HG02759 (cell line): ENCODE measurements at regions not wholly inside any gene's neighbourhood (a gene's known extent, or its start where the extent isn't known, plus 50 kb on each side); places are given as distances from the start of the nearest gene placed in this dataset.
"Not testable (repeated sequence)": the region's sequence is repeated elsewhere in the genome, so short reads cannot be mapped to it uniquely, and the experiment has no call there.

Source experiments
- ATAC-seq: cut with Tn5 transposase; IDR thresholded peaks from one replicate; pipeline ENCODE4 v1.9.1; 2021; ENCODE audit warnings: mild to moderate bottlenecking, moderate library complexity; ENCODE audit not compliant: unreplicated experiment

- not testable (repeated sequence) for ATAC-seq
These were observed 113.7 kb downstream of the PPIAL4A start for GRCh38 chr1:121003230-121003629.

- ATAC-seq, result not testable (repeated sequence)
These were observed 117.3 kb downstream of the PPIAL4A start for GRCh38 chr1:121006826-121007225.

- ATAC-seq, result not testable (repeated sequence)
These were observed 118.2 kb downstream of the PPIAL4A start for GRCh38 chr1:121007755-121008154.

DNA sequence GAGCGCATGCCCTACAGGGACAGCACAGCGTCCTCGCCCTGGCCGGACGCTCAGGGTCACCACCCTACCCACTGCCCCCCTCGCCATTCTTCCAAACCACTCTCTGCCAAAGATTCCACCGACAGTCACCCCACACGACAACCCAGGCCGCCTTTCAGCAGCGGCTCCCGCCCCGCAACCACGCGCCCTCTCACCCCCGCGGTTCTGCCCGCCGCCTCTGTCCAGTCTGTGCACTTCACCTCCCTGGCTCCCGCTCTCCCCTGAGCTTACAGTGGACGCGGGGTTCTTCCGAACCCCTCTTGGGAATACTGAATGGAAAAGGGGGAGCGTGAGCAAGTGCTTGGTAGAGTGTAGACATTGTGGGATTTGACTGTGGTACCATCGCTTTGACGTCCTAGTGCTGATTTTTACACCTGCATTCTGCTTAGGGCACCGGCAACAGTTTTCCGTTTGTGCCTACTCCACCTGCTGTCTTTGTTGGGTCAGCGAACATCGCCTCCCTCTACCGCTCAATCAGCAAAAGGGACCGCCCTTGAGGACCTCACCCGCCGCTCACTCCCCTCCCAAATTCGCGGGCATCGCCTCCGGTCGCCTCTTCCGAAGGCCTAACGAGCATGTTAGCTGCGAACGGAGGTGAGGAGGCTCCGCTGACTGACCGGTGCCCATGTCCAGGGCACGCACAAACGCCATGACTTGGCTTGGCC is 119.1 kb downstream of the PPIAL4A start:
- not testable (repeated sequence) for ATAC-seq

GRCh38 chr1:121009216-121010057 is 119.9 kb downstream of the PPIAL4A start:
- ATAC-seq, result peak; percentile 40

- ATAC-seq, result not testable (repeated sequence)
These were observed 120.6 kb downstream of the PPIAL4A start for GRCh38 chr1:121010141-121010540.

GRCh38 chr1:121013181-121013580 is 123.6 kb downstream of the PPIAL4A start:
- not testable (repeated sequence) for ATAC-seq

DNA sequence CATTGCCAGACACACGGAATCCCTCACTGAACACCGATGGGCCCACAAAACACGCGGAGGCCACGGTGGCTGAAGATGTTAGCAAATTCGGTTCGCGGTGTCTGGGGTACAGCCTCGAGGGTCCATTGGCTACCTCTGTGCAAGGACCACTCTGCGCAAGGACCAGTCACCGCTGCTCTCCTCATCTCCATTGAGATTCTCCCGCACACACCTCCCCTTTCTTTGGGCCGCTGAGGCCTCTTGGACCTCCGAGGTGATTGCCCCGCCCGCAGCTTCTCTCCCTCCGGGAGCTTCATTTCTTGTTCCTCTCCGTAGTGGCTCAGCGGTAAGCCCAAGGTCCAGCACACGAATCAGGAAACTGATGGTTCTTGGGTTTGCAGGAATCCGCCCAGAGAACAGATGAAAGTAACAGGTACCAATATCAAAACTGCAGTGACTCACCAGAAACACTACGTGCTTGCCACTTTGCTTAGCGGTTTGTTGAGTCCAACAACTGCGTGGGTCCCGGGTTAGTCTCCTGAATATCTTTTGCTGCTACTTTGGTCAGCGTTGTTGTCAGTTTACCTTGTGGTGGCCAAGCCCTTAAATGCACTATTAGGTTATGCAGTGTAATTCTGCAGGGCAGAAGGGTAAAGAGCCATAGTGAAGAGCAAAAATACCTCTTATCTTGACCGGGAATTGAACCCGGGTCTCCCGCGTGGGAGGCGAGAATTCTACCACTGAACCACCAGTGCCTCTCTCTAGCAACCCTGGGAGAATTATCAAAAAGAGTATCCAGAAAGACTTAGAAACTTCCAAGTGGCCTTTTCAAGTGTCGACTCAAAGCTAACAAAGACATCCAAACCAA is 126.8 kb downstream of the PPIAL4A start:
- ATAC-seq, result peak; percentile 86

DNA sequence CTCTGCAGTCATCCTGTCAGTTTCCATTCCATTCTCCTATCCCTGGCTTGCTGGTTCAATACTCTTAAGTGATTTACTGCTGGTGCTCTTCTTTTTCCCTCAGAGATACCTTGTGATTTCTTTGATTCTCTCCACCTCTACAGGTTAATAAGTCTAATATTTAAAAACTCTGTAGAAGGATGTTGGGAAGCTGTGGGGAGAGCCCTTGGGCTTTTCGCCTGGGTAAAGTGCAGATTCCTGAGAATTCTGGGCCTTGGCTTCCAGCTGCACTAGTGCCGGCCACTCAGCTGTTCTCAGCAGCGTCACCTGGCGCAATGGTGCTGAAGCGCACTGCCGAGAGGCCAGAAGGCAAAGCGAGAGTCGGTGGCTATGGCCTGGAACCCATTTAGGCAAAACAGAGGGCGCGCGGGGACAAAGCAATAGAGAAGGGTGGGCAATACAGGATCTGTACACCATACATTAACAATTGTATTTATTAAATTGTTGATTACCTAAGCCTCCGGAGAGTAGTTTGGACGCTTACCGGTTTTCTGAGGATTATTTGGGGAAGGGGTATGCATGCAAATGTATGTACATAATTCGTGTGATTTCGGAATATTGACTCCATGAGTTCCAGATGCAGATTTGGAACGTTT is 130.3 kb downstream of the PPIAL4A start:
- ATAC-seq, result peak; percentile 50

DNA sequence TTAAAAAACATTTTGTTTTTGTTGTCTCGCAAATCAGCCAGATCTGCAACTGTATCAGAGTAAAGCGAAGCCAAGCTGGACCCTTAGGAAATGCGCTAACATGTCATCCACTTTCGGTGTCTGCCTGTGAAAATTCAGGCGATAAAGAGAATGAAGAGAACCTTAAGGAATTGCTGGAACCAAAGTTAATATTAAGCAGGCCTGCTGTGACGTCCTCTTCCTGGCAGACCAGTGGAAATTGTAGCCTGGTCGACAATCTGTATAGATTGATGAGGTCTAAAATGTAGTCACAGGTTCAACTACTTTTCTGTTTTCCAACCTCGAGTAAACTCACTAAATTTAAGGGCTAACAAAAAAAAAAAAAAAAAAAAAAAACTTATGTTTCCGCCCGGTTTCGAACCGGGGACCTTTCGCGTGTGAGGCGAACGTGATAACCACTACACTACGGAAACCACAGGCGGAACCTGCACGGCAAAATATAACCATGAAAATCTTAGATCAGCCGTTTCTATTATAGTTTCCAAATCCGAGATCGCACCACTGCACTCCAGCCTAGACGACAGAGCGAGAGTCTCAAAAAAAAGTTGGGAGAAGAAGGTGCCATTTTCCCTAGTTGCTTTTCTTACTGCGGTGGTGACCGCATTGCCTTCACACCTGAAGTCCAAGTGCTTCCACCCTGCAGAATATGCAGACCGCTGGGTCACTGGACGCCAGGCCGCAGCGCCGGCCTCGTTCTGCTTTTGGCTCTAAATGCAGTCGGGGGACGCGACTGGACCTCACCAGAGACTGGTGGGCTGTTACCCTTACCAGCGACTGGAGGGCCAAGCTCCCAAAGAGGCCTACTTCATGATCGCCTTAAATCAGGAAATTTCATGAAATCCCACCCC is 131.0 kb downstream of the PPIAL4A start:
- ATAC-seq, result not testable (repeated sequence)

DNA sequence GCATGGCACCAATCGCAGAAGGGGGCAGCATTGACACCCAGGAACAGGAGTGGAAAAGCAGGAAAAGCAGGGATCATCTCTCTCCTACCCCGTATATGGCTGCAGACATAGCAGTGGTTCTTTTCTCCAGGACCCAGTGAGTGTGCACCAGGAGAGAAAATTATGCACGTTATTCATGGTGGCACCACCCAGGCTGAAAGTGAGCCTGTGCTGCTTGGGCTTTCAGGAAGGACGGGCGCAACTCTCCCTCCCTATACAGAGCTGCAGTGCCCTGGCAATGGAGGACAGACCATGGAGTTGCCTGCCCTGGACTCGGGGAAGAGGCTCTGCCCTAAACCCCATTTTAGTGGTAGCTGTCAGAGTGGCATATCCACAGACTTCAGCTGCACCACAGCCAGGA is 132.1 kb downstream of the PPIAL4A start:
- ATAC-seq, result not testable (repeated sequence)

DNA sequence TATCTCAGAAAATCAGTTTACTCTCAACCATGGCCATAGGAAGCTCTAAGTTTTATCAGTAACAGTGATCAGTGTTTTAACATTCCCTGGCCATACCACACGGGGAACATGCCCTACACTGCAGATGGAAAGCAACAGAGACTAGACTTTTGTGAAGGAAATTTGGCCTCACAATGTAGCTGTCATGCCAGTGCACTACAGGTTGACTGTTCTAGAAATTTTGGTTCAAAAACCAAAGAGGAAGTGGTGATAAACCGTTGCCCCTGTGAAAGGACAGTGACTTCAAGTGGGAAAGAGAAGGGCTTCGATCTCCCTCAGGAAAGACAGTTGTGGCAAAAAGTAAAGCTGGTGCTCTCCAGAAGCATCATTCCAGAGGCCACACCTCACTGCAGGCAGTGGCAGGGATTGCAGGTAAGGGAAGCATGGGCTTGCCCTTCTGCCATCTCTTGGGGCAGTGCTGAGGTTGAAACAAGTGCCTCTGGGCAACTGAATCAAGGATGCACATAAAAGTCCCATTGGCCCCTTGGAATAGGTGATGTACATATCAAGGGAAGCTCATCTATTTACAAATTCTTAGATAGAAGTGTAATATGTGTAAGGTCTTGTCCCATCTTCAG is 143.4 kb downstream of the PPIAL4A start:
- not testable (repeated sequence) for ATAC-seq

- ATAC-seq, result not testable (repeated sequence)
These were observed 147.2 kb downstream of the PPIAL4A start for GRCh38 chr1:121036792-121037191.

GRCh38 chr1:121040974-121041373 is 143.2 kb downstream of the FAM72B start:
- ATAC-seq, result not testable (repeated sequence)

DNA sequence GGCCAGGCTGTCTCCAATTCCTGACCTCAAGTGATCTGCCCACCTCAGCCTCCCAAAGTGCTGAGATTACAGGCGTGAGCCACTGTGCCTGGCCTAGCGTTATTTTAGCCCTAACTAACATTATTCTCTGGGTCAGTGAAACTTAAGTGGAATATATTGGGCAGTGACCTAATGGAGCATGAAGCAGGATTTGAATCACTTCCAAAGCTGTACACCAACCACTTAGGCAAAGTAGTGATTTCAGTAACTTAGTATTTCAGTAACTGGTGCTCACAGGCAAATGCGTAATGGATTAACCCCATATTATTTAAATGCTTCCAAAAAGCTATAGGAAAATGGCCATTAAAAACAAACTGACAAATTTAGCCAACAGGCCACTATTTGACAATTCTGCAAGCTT is 142.6 kb downstream of the FAM72B start:
- ATAC-seq, result not testable (repeated sequence)

- not testable (repeated sequence) for ATAC-seq
These were observed 141.3 kb downstream of the FAM72B start for GRCh38 chr1:121042882-121043281.

GRCh38 chr1:121048293-121048752 is 135.8 kb downstream of the FAM72B start:
- not testable (repeated sequence) for ATAC-seq

DNA sequence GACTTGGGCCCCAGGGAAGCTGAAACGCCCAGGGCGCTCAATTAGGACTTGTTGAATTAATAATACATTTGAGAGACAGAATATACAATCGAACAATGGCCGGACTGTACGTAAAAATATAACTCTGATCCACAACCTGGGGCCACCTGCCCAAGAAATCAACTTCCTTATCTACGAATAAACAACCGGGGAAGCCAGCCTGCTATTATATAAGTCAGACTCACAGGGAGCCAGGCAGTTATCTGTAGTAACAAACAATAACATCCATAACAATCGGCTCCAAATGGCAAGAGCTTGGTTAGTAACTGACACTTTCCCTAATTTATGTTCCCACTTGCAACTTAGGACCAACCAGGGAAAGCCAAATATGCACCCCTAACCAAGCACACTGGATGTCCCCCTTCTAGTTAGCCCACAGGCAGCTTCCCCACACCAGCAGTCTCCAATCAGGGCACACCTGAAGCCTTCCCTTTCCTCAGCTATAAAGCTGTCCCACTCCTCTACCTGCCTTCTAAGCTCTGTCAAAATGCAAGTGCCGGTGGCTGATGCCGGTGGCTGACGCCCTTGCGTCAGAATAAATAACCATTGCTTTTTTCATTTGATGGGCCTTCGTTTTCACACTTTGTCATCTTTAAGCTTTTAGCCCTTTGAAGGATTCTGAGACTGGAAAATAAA is 135.2 kb downstream of the FAM72B start:
- ATAC-seq, result not testable (repeated sequence)
